HepG2 (cell line): ENCODE measurements at regions not wholly inside any gene's neighbourhood (a gene's known extent, or its start where the extent isn't known, plus 50 kb on each side); places are given as distances from the start of the nearest gene placed in this dataset.

Experiments
- ATAC-seq: fragments of 200-7000 bp; cut with Tn5 transposase; 3 replicates; pipeline ENCODE4 v1.9.1; 2020; ENCODE audit warnings: mild to moderate bottlenecking, moderate library complexity
- BruUV-seq: library from RNA; stranded (reverse); fragments of 400-500 nt; replicated peaks from 2 replicates; lab custom pipeline; 2021; lab: Mats Ljungman, UMichigan
- CTCF ChIA-PET: fragments of 300-600 bp; formaldehyde crosslinking; extraction: SDS; loops from one replicate; lab custom pipeline; 2021; ENCODE audit warnings: low total read pairs, inconsistent platforms, low intra/inter-chr PET ratio; lab: Yijun Ruan, JAX
- POLR2A ChIA-PET: fragments of 350-600 bp; sonication (Branson Sonifier 250); formaldehyde crosslinking; loops from one replicate; lab custom pipeline; 2020; ENCODE audit warnings: antibody characterized with exemption, inconsistent platforms; lab: Yijun Ruan, JAX
- DNase-seq: peaks from one replicate; pipeline ENCODE4 v3.0.0-alpha.2; 2015; ENCODE audit warnings: low spot score
- FAIRE-seq: peaks from 3 replicates; lab custom pipeline; 2011; peaks lifted over from hg19 to GRCh38; lab: Jason Lieb, UNC
- H2AFZ ChIP-seq: one replicate; pipeline ENCODE4 v1.6.1; 2011; ENCODE audit warnings: low read length, inconsistent platforms
- H3K27ac ChIP-seq: fragments of 300-600 bp; 3 replicates; pipeline ENCODE4 v1.8.0; 2011; ENCODE audit warnings: mixed run types, mild to moderate bottlenecking, mixed read lengths, low read length, inconsistent platforms; ENCODE audit not compliant: insufficient read depth; ENCODE audit errors: extremely low read length
- H3K27me3 ChIP-seq, 2 experiments: fragments of 200-600 bp in 1 of 2; 2 replicates in 1 of 2; 3 replicates in 1 of 2; pipeline versions ENCODE4 v1.6.0 to v1.8.0; 2011; ENCODE audit warnings: low read length in 2 of 2, mild to moderate bottlenecking in 2 of 2, moderate library complexity in 2 of 2, inconsistent platforms in 1 of 2; ENCODE audit not compliant: insufficient read depth in 2 of 2, control insufficient read depth in 1 of 2
- H3K36me3 ChIP-seq, 2 experiments: fragments of 200-600 bp in 1 of 2; replicated peaks in 1 of 2; 2 replicates in 1 of 2; 3 replicates in 1 of 2; pipeline versions ENCODE4 v1.5.1 to v1.8.0; 2011; ENCODE audit warnings: low read length in 2 of 2, inconsistent platforms in 1 of 2; ENCODE audit not compliant: insufficient read depth in 2 of 2, control insufficient read depth in 1 of 2
- H3K4me1 ChIP-seq: 2 replicates; pipeline ENCODE4 v1.5.1; 2012; ENCODE audit warnings: low read length, inconsistent platforms; ENCODE audit not compliant: insufficient read depth
- H3K4me2 ChIP-seq: 2 replicates; pipeline ENCODE4 v1.6.0; 2011; ENCODE audit warnings: low read depth, low read length, inconsistent platforms
- H3K4me3 ChIP-seq, 3 experiments: fragments of 200-600 bp in 1 of 3; sonication (generic), shearing (Covaris generic) in 1 of 3; replicated peaks in 1 of 3; 2 replicates each; pipeline ENCODE4 v1.5.1; 2011 to 2016; ENCODE audit warnings: low read length in 3 of 3, inconsistent platforms in 2 of 3, low read depth in 2 of 3, mild to moderate bottlenecking in 2 of 3, control low read depth in 1 of 3, mixed read lengths in 1 of 3; ENCODE audit not compliant: insufficient read depth in 1 of 3
- H3K79me2 ChIP-seq: one replicate; pipeline ENCODE4 v1.6.1; 2011; ENCODE audit warnings: low read length, inconsistent platforms; ENCODE audit not compliant: insufficient read depth
- H3K9ac ChIP-seq: 2 replicates; pipeline ENCODE4 v1.6.0; 2011; ENCODE audit warnings: mild to moderate bottlenecking, low read depth, low read length, inconsistent platforms; ENCODE audit not compliant: insufficient read depth
- H3K9me3 ChIP-seq: 2 replicates; pipeline ENCODE4 v1.5.1; 2012; ENCODE audit warnings: mild to moderate bottlenecking, low read length
- H4K20me1 ChIP-seq: 2 replicates; pipeline ENCODE4 v1.6.0; 2011; ENCODE audit warnings: inconsistent platforms, mild to moderate bottlenecking, low read length, moderate library complexity; ENCODE audit not compliant: insufficient read depth
- BORCS8-MEF2B ChIP-seq: sonication (generic); formaldehyde crosslinking; IDR thresholded peaks from 2 replicates; pipeline ENCODE4 v1.8.0; 2022; ENCODE audit warnings: mild to moderate bottlenecking, missing genetic modification reagents
- FOXO1 ChIP-seq: sonication (generic); formaldehyde crosslinking; IDR thresholded peaks from 2 replicates; pipeline ENCODE4 v1.4.0; 2020; ENCODE audit warnings: missing genetic modification reagents
- SMC3 ChIP-seq: IDR thresholded peaks from 2 replicates; pipeline ENCODE4 v1.6.1; 2011; ENCODE audit warnings: low read length, improper control_type of control experiment
- STAG1 ChIP-seq: sonication (generic); formaldehyde crosslinking; IDR thresholded peaks from 2 replicates; pipeline ENCODE4 v1.4.0; 2020; ENCODE audit warnings: missing genetic modification reagents
- ZBTB8A ChIP-seq: sonication (generic); formaldehyde crosslinking; IDR thresholded peaks from 2 replicates; pipeline ENCODE4 v1.4.0; 2020; ENCODE audit warnings: mild to moderate bottlenecking, low read depth, missing genetic modification reagents, borderline replicate concordance
- WGBS: methylation state at CpG from one replicate; pipeline ENCODE4 v1.1.6; 2017; ENCODE audit warnings: low lambda C conversion rate; 5-methylcytosine and 5-hydroxymethylcytosine counted together
- in situ Hi-C: cut with HindIII; loops from 2 replicates; pipeline ENCODE4 v1.10.0; 2017; ENCODE audit warnings: low pct_unique_long_range_greater_than_20kb; ENCODE audit not compliant: extremely low pct_ligation_motif_present
- intact Hi-C: fragments of 100-400 bp; cut with micrococcal nuclease; formaldehyde crosslinking; loops from one replicate; pipeline ENCODE4 v1.10.0; 2022; ENCODE audit not compliant: unreplicated experiment
- TF ChIP-seq, protein P1 (sequence below): IDR thresholded peaks from 2 replicates; pipeline ENCODE4 v1.6.1; 2016; ENCODE audit warnings: low read depth, missing genetic modification reagents, missing compliant biosample characterization
- TF ChIP-seq, protein P2 (sequence below): sonication (generic); formaldehyde crosslinking; IDR thresholded peaks from 2 replicates; pipeline ENCODE4 v1.5.0; 2020; ENCODE audit warnings: mild to moderate bottlenecking, missing genetic modification reagents, moderate library complexity

DNA sequence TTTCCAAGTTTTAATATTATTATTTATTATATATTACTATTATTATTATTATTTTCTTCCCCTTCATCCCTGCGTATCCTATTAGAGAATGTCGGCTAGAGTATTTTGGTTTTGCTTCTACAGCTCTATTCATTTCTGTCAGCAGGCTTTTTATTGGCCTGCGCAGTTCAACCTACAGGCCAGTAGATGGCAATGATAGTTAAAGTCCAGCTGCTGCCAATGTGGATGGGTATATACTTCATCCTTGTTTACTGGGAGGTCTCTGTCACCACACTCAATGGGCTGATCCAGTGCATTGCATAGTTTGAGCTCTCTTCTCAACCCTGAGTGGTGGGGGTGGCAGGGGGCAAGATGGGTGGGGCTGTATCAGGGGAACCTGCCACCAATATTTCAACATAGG is 799.8 kb downstream of the NSUN3 start:
- WGBS, result 1% methylated on average over 3 of the region's 3 CpGs
- DNase-seq (peak; percentile 25), FAIRE-seq (no peak), ATAC-seq (peak; percentile 84)
- in situ Hi-C loops, result no loop called here
- H3K9ac ChIP-seq, result no peak overlapping the region
- H3K4me1 ChIP-seq, result no peaks in the 10 kb centered on the region
- CTCF ChIA-PET, result no interaction called here
- TF ChIP-seq FOXO1 (CRISPR knock-in tag) (no peak), ZBTB8A (CRISPR knock-in tag) (no peak), STAG1 (CRISPR knock-in tag) (peak; percentile 57), BORCS8-MEF2B (no peak), SMC3 (peak; percentile 27; the same call in 1 of the 2 replicates)
- TF ChIP-seq, protein P1, sequence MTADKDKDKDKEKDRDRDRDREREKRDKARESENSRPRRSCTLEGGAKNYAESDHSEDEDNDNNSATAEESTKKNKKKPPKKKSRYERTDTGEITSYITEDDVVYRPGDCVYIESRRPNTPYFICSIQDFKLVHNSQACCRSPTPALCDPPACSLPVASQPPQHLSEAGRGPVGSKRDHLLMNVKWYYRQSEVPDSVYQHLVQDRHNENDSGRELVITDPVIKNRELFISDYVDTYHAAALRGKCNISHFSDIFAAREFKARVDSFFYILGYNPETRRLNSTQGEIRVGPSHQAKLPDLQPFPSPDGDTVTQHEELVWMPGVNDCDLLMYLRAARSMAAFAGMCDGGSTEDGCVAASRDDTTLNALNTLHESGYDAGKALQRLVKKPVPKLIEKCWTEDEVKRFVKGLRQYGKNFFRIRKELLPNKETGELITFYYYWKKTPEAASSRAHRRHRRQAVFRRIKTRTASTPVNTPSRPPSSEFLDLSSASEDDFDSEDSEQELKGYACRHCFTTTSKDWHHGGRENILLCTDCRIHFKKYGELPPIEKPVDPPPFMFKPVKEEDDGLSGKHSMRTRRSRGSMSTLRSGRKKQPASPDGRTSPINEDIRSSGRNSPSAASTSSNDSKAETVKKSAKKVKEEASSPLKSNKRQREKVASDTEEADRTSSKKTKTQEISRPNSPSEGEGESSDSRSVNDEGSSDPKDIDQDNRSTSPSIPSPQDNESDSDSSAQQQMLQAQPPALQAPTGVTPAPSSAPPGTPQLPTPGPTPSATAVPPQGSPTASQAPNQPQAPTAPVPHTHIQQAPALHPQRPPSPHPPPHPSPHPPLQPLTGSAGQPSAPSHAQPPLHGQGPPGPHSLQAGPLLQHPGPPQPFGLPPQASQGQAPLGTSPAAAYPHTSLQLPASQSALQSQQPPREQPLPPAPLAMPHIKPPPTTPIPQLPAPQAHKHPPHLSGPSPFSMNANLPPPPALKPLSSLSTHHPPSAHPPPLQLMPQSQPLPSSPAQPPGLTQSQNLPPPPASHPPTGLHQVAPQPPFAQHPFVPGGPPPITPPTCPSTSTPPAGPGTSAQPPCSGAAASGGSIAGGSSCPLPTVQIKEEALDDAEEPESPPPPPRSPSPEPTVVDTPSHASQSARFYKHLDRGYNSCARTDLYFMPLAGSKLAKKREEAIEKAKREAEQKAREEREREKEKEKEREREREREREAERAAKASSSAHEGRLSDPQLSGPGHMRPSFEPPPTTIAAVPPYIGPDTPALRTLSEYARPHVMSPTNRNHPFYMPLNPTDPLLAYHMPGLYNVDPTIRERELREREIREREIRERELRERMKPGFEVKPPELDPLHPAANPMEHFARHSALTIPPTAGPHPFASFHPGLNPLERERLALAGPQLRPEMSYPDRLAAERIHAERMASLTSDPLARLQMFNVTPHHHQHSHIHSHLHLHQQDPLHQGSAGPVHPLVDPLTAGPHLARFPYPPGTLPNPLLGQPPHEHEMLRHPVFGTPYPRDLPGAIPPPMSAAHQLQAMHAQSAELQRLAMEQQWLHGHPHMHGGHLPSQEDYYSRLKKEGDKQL (CRISPR knock-in tag), result no peak
- TF ChIP-seq, protein P2, sequence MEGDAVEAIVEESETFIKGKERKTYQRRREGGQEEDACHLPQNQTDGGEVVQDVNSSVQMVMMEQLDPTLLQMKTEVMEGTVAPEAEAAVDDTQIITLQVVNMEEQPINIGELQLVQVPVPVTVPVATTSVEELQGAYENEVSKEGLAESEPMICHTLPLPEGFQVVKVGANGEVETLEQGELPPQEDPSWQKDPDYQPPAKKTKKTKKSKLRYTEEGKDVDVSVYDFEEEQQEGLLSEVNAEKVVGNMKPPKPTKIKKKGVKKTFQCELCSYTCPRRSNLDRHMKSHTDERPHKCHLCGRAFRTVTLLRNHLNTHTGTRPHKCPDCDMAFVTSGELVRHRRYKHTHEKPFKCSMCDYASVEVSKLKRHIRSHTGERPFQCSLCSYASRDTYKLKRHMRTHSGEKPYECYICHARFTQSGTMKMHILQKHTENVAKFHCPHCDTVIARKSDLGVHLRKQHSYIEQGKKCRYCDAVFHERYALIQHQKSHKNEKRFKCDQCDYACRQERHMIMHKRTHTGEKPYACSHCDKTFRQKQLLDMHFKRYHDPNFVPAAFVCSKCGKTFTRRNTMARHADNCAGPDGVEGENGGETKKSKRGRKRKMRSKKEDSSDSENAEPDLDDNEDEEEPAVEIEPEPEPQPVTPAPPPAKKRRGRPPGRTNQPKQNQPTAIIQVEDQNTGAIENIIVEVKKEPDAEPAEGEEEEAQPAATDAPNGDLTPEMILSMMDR (CRISPR knock-in tag), result peak; percentile 49
- no peaks in the 10 kb centered on the region for H3K27me3 ChIP-seq
- POLR2A ChIA-PET, result no interaction called here
- no peaks in the 10 kb centered on the region for H3K36me3 ChIP-seq
- no peak overlapping the region for H3K4me3 ChIP-seq
- H3K79me2 ChIP-seq, result no peaks in the 10 kb centered on the region
- BruUV-seq, result no TSS peak
- H3K9me3 ChIP-seq, result peaks cover 32% of the 10 kb centered on the region
- no peak overlapping the region for H3K4me2 ChIP-seq
- H4K20me1 ChIP-seq, result no peaks in the 10 kb centered on the region
- intact Hi-C loops, result loop anchor here (2.0 kb wide), 1 partner anchor 322 kb away; no protein-coding TSS in a partner anchor
- H2AFZ ChIP-seq, result no peak overlapping the region
- no peak overlapping the region for H3K27ac ChIP-seq
